OCI-LY1 (cell line): ENCODE measurements at regions not wholly inside any gene's neighbourhood (a gene's known extent, or its start where the extent isn't known, plus 50 kb on each side); places are given as distances from the start of the nearest gene placed in this dataset.

Experiments
- H2AFZ ChIP-seq: fragments of 200-600 bp; sonication (generic), shearing (Covaris generic); 2 replicates; pipeline ENCODE4 v1.6.0; 2014; ENCODE audit warnings: antibody characterized with exemption, mild to moderate bottlenecking, low read length
- H3F3A ChIP-seq: fragments of 200-600 bp; sonication (generic), shearing (Covaris generic); 2 replicates; pipeline ENCODE4 v1.6.0; 2014; ENCODE audit warnings: mild to moderate bottlenecking, antibody characterized with exemption, low read length, moderate library complexity; ENCODE audit not compliant: insufficient read depth
- H3K27ac ChIP-seq: fragments of 200-600 bp; sonication (generic); 2 replicates; pipeline ENCODE4 v1.5.1; 2014; ENCODE audit warnings: low read length, mixed run types, mild to moderate bottlenecking, low read depth; ENCODE audit not compliant: poor library complexity, severe bottlenecking
- H3K27me3 ChIP-seq: fragments of 200-600 bp; sonication (generic); 2 replicates; pipeline ENCODE4 v1.6.0; 2014; ENCODE audit warnings: antibody characterized with exemption, mild to moderate bottlenecking, low read length, moderate library complexity; ENCODE audit not compliant: insufficient read depth
- H3K36me3 ChIP-seq: fragments of 200-600 bp; sonication (generic); 2 replicates; pipeline ENCODE4 v1.6.1; 2014; ENCODE audit warnings: mild to moderate bottlenecking, antibody characterized with exemption, low read length, moderate library complexity, mixed read lengths; ENCODE audit not compliant: insufficient read depth
- H3K4me1 ChIP-seq: fragments of 200-600 bp; sonication (generic); 2 replicates; pipeline ENCODE4 v1.5.1; 2014; ENCODE audit warnings: mild to moderate bottlenecking, low read length, moderate library complexity; ENCODE audit not compliant: insufficient read depth, severe bottlenecking
- H3K4me2 ChIP-seq: fragments of 200-600 bp; sonication (generic), shearing (Covaris generic); 2 replicates; pipeline ENCODE4 v1.6.1; 2014; ENCODE audit warnings: low read length
- H3K4me3 ChIP-seq: fragments of 200-600 bp; sonication (generic); 2 replicates; pipeline ENCODE4 v1.5.1; 2014; ENCODE audit warnings: low read length, low read depth, mild to moderate bottlenecking, mixed read lengths; ENCODE audit not compliant: poor library complexity, severe bottlenecking
- H3K79me2 ChIP-seq: fragments of 200-600 bp; shearing (Covaris generic); 2 replicates; pipeline ENCODE4 v1.6.1; 2016; ENCODE audit warnings: mixed run types, low read length, mixed read lengths; ENCODE audit not compliant: insufficient read depth
- H3K9ac ChIP-seq: fragments of 200-600 bp; sonication (generic), shearing (Covaris generic); 2 replicates; pipeline ENCODE4 v1.6.1; 2014; ENCODE audit warnings: mild to moderate bottlenecking, low read length, mixed read lengths
- H3K9me2 ChIP-seq: fragments of 200-600 bp; sonication (generic), shearing (Covaris generic); 2 replicates; pipeline ENCODE4 v1.6.1; 2014; ENCODE audit warnings: low read depth, mild to moderate bottlenecking, low read length, mixed read lengths
- H3K9me3 ChIP-seq: fragments of 200-600 bp; shearing (Covaris generic); 2 replicates; pipeline ENCODE4 v1.6.1; 2014; ENCODE audit warnings: low read length, mixed read lengths
- H4K20me1 ChIP-seq: fragments of 200-600 bp; sonication (generic), shearing (Covaris generic); 2 replicates; pipeline ENCODE4 v1.6.0; 2016; ENCODE audit warnings: mild to moderate bottlenecking, low read length; ENCODE audit not compliant: insufficient read depth
- EZH2 ChIP-seq: fragments of 200-600 bp; sonication (generic), shearing (Covaris generic); IDR thresholded peaks from 2 replicates; pipeline ENCODE4 v1.8.0; 2017; ENCODE audit warnings: borderline replicate concordance, mixed run types, mild to moderate bottlenecking, antibody characterized with exemption, low read length, moderate library complexity, mixed read lengths
- TF ChIP-seq, protein P1 (sequence below): fragments of 200-600 bp; sonication (generic), shearing (Covaris generic); IDR thresholded peaks from 2 replicates; pipeline ENCODE4 v1.5.1; 2017; ENCODE audit warnings: mild to moderate bottlenecking, antibody characterized with exemption, low read length, moderate library complexity, mixed read lengths

DNA sequence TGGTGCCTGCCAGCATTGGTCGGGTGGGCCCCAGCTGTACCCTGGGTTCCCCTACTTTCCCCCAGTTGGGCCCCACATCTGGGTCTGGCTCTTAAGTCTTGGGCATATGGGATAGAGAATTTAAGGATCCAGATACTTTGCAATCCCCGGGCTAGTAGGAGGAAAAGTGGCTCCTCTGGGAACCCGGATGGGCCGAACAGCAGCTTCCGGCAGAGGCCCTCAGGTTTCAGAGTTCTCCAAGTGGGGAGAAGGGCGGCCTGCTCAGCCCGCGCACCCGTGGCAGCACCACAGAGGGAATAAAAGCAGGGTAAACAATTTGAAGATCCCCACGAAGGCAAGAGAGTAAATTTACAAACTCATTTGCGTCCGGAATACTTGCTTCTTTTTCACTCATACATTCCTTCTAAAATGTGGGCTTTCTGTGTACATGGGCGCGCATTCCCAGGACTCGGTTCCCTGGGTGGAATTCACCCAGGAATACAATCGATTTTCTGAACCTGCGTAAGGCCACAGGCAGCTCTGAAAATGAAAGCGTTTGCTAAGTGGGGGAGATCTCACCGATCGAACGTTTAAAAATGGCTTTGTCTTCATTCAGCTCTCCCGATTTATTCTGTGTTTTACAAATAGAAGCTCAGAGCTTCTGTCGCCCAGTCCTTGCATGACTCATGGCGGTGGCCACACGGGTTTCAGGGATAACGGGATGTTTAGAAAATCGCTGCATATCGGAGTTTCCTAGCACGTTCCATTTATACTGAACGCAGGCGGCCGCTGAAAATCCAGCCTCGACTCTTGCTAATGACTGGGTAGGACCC, 74.0 kb upstream of the POLG start:
- Histone ChIP-seq H3K4me2 (no peak overlapping the region), H3K79me2 (no peaks in the 10 kb centered on the region), H4K20me1 (no peaks in the 10 kb centered on the region), H3K27me3 (peaks cover 9% of the 10 kb centered on the region; the same call in 1 of the 2 replicates), H3F3A (no peaks in the 10 kb centered on the region), H3K9me2 (no peaks in the 10 kb centered on the region), H3K9ac (no peak overlapping the region), H3K9me3 (no peaks in the 10 kb centered on the region), H3K36me3 (no peaks in the 10 kb centered on the region), H3K27ac (no peak overlapping the region), H3K4me3 (no peak overlapping the region), H3K4me1 (peaks cover 9% of the 10 kb centered on the region), H2AFZ (no peak overlapping the region)
- no peak for TF ChIP-seq EZH2
- TF ChIP-seq, protein P1, sequence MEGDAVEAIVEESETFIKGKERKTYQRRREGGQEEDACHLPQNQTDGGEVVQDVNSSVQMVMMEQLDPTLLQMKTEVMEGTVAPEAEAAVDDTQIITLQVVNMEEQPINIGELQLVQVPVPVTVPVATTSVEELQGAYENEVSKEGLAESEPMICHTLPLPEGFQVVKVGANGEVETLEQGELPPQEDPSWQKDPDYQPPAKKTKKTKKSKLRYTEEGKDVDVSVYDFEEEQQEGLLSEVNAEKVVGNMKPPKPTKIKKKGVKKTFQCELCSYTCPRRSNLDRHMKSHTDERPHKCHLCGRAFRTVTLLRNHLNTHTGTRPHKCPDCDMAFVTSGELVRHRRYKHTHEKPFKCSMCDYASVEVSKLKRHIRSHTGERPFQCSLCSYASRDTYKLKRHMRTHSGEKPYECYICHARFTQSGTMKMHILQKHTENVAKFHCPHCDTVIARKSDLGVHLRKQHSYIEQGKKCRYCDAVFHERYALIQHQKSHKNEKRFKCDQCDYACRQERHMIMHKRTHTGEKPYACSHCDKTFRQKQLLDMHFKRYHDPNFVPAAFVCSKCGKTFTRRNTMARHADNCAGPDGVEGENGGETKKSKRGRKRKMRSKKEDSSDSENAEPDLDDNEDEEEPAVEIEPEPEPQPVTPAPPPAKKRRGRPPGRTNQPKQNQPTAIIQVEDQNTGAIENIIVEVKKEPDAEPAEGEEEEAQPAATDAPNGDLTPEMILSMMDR = no peak

- no peak overlapping the region for H3K4me2 ChIP-seq
- H3K27ac ChIP-seq = no peak overlapping the region
- peaks cover 5% of the 10 kb centered on the region; the same call in 1 of the 2 replicates for H3K27me3 ChIP-seq
- H3K9me2 ChIP-seq = no peaks in the 10 kb centered on the region
- H3K4me1 ChIP-seq = peaks cover 9% of the 10 kb centered on the region
- no peak overlapping the region for H2AFZ ChIP-seq
- H4K20me1 ChIP-seq = no peaks in the 10 kb centered on the region
- TF ChIP-seq, protein P1 = no peak
- no peak for TF ChIP-seq EZH2
- no peaks in the 10 kb centered on the region for H3K79me2 ChIP-seq
- H3K36me3 ChIP-seq = no peaks in the 10 kb centered on the region
- no peaks in the 10 kb centered on the region for H3K9me3 ChIP-seq
- H3K9ac ChIP-seq = no peak overlapping the region
- no peaks in the 10 kb centered on the region for H3F3A ChIP-seq
- no peak overlapping the region for H3K4me3 ChIP-seq
These were observed 72.5 kb upstream of the POLG start for GRCh38 chr15:89406940-89407607.

- H4K20me1 ChIP-seq = no peaks in the 10 kb centered on the region
- H3K4me3 ChIP-seq = no peak overlapping the region
- peaks cover 4% of the 10 kb centered on the region; the same call in 1 of the 2 replicates for H3K27me3 ChIP-seq
- H3K9me3 ChIP-seq = no peaks in the 10 kb centered on the region
- no peaks in the 10 kb centered on the region for H3K36me3 ChIP-seq
- peaks cover 7% of the 10 kb centered on the region for H3K4me1 ChIP-seq
- H3K9ac ChIP-seq = no peak overlapping the region
- TF ChIP-seq EZH2 = no peak
- TF ChIP-seq, protein P1 = no peak
- H3K9me2 ChIP-seq = no peaks in the 10 kb centered on the region
- H3K27ac ChIP-seq = no peak overlapping the region
- H3K79me2 ChIP-seq = no peaks in the 10 kb centered on the region
- no peak overlapping the region for H2AFZ ChIP-seq
- H3K4me2 ChIP-seq = no peak overlapping the region
- H3F3A ChIP-seq = no peaks in the 10 kb centered on the region
These were observed 71.8 kb upstream of the POLG start for GRCh38 chr15:89406218-89406939.
